GM21723 (cell line): ENCODE measurements at regions not wholly inside any gene's neighbourhood (a gene's known extent, or its start where the extent isn't known, plus 50 kb on each side); places are given as distances from the start of the nearest gene placed in this dataset.
"Not testable (repeated sequence)": the region's sequence is repeated elsewhere in the genome, so short reads cannot be mapped to it uniquely, and the experiment has no call there.

Experiments
- ATAC-seq: cut with Tn5 transposase; IDR thresholded peaks from one replicate; pipeline ENCODE4 v1.9.1; 2021; ENCODE audit warnings: mild to moderate bottlenecking, moderate library complexity; ENCODE audit not compliant: unreplicated experiment

- ATAC-seq: not testable (repeated sequence)
These were observed 1596.9 kb downstream of the RPIA start for GRCh38 chr2:90288396-90288795.

- ATAC-seq: not testable (repeated sequence)
These were observed 1598.0 kb downstream of the RPIA start for GRCh38 chr2:90289291-90289980.

- ATAC-seq: not testable (repeated sequence)
These were observed 1599.2 kb downstream of the RPIA start for GRCh38 chr2:90290701-90291100.

GRCh38 chr2:90291168-90291883 lies 1599.9 kb downstream of the RPIA start:
- ATAC-seq: not testable (repeated sequence)

GRCh38 chr2:90291934-90292333 lies 1600.5 kb downstream of the RPIA start:
- ATAC-seq: not testable (repeated sequence)

- ATAC-seq: not testable (repeated sequence)
These were observed 1601.0 kb downstream of the RPIA start for GRCh38 chr2:90292451-90292850.

- ATAC-seq: not testable (repeated sequence)
These were observed 1601.8 kb downstream of the RPIA start for GRCh38 chr2:90293224-90293623.

- ATAC-seq: not testable (repeated sequence)
These were observed 1602.3 kb downstream of the RPIA start for GRCh38 chr2:90293806-90294205.

GRCh38 chr2:90295036-90295750 lies 1603.7 kb downstream of the RPIA start:
- not testable (repeated sequence) for ATAC-seq

- ATAC-seq: not testable (repeated sequence)
These were observed 1605.0 kb downstream of the RPIA start for GRCh38 chr2:90296484-90296777.

GRCh38 chr2:90297701-90298100 lies 1606.2 kb downstream of the RPIA start:
- ATAC-seq: not testable (repeated sequence)

GRCh38 chr2:90298126-90298755 lies 1606.8 kb downstream of the RPIA start:
- ATAC-seq: not testable (repeated sequence)

GRCh38 chr2:90298983-90299382 lies 1607.5 kb downstream of the RPIA start:
- not testable (repeated sequence) for ATAC-seq

- not testable (repeated sequence) for ATAC-seq
These were observed 1631.5 kb downstream of the RPIA start for GRCh38 chr2:90322982-90323381.

- not testable (repeated sequence) for ATAC-seq
These were observed 1632.4 kb downstream of the RPIA start for GRCh38 chr2:90323612-90324558.

- not testable (repeated sequence) for ATAC-seq
These were observed 1633.2 kb downstream of the RPIA start for GRCh38 chr2:90324672-90325071.

GRCh38 chr2:90325796-90326353 lies 1634.4 kb downstream of the RPIA start:
- ATAC-seq: not testable (repeated sequence)

GRCh38 chr2:90355546-90355945 lies 1664.1 kb downstream of the RPIA start:
- ATAC-seq: not testable (repeated sequence)

- not testable (repeated sequence) for ATAC-seq
These were observed 1667.9 kb downstream of the RPIA start for GRCh38 chr2:90359344-90359743.
